ENCODE measurements at regions not wholly inside any gene's neighbourhood (a gene's known extent, or its start where the extent isn't known, plus 50 kb on each side); places are given as distances from the start of the nearest gene placed in this dataset.

DNA sequence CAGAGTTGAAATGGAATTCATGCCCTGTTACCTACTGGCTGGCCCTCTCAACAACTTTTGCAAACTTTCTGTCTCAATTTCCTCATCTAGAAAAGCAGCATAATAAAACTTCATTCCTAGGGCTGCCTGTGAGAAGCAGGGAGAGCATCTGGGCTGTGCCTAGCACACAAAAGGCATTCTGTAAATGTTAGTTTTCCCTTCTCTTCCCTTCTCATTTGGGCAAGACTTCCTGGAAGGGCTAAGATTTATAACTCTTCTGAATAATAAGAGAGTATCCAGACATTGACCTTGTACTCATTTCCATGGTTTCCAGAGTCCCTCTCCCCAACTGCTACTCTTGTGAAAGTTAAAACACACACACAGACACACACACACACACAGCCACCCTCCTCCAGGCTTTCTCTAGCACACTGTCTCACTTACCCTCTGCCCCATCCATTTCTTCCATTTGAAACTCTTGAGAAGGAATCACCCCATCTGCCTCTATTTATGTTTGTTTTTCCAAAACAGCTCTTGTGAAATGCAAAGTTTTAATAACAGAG lies 302.1 kb downstream of the SMAD2 start:
- TF ChIP-seq PML (IDR thresholded peaks at IDR 0.05; ENCODE audit: low read length): no peak
- no peak for TF ChIP-seq ADNP (tag; IDR thresholded peaks at IDR 0.05)
- TF ChIP-seq ZBTB7A (IDR thresholded peaks at IDR 0.05; ENCODE audit: borderline replicate concordance, control insufficient read depth, low read depth, low read length): no peak
- TF ChIP-seq ARID3B (CRISPR knock-in tag; IDR thresholded peaks at IDR 0.05; ENCODE audit: borderline replicate concordance): no peak

Data from K562 (cell line).